Testis (tissue), 2 donors: ENCODE measurements at regions not wholly inside any gene's neighbourhood (a gene's known extent, or its start where the extent isn't known, plus 50 kb on each side); places are given as distances from the start of the nearest gene placed in this dataset.

Source experiments
- POLR2A ChIP-seq: fragments of 450-650 bp; IDR thresholded peaks from one replicate; pipeline ENCODE4 v1.6.1; 2017; ENCODE audit warnings: antibody characterized with exemption, mild to moderate bottlenecking, moderate library complexity
- TF ChIP-seq, protein P1 (sequence below), 3 experiments: fragments of 450-650 bp in 2 of 3; fragments of 200-600 bp in 1 of 3; sonication (generic) in 1 of 3; IDR thresholded peaks; one replicate each; pipeline ENCODE4 v1.5.1; 2016 to 2019; ENCODE audit warnings: antibody characterized with exemption in 3 of 3, mild to moderate bottlenecking in 2 of 3, moderate library complexity in 1 of 3

DNA sequence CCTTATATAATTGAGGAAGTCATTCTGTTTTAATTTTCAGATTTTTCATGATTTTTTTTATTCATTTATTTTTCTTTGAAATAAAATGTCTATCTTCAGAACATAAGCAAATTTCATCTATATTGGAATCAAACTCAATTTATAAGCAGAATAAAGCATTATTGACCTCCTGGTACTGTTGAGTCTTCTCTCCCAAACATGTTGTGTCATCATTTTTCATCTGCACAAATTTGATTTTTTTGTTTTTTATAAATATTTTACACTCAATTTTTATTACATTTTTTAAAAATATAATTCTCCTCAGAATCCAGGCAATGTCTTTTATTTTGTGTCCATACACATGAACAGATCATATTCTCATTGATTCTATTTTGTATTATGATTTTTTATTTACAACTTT, 2363.9 kb downstream of the TP53TG3F start:
- TF ChIP-seq POLR2A, result no peak
- TF ChIP-seq, protein P1, sequence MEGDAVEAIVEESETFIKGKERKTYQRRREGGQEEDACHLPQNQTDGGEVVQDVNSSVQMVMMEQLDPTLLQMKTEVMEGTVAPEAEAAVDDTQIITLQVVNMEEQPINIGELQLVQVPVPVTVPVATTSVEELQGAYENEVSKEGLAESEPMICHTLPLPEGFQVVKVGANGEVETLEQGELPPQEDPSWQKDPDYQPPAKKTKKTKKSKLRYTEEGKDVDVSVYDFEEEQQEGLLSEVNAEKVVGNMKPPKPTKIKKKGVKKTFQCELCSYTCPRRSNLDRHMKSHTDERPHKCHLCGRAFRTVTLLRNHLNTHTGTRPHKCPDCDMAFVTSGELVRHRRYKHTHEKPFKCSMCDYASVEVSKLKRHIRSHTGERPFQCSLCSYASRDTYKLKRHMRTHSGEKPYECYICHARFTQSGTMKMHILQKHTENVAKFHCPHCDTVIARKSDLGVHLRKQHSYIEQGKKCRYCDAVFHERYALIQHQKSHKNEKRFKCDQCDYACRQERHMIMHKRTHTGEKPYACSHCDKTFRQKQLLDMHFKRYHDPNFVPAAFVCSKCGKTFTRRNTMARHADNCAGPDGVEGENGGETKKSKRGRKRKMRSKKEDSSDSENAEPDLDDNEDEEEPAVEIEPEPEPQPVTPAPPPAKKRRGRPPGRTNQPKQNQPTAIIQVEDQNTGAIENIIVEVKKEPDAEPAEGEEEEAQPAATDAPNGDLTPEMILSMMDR (IDR thresholded peaks at IDR 0.05), result no peak
